Neural cell (in vitro differentiated cells): ENCODE measurements at regions not wholly inside any gene's neighbourhood (a gene's known extent, or its start where the extent isn't known, plus 50 kb on each side); places are given as distances from the start of the nearest gene placed in this dataset.

Experiments
- H2AFZ ChIP-seq: fragments of 200-600, 300-800 bp; sonication (generic), shearing (Covaris generic); 2 replicates; pipeline ENCODE4 v1.6.0; 2014; ENCODE audit warnings: low read depth, mild to moderate bottlenecking, antibody characterized with exemption, low read length, moderate library complexity
- H3F3A ChIP-seq: fragments of 200-600 bp; shearing (Covaris generic); 2 replicates; pipeline ENCODE4 v1.6.1; 2016; ENCODE audit warnings: mild to moderate bottlenecking, moderate library complexity, mixed read lengths, antibody characterized with exemption, low read length; ENCODE audit not compliant: insufficient read depth, poor library complexity, severe bottlenecking
- H3K27ac ChIP-seq: fragments of 200-600, 300-800 bp; sonication (generic), shearing (Covaris generic); 2 replicates; pipeline ENCODE4 v1.5.1; 2014; ENCODE audit warnings: mild to moderate bottlenecking, low read length, moderate library complexity
- H3K27me3 ChIP-seq: fragments of 300-800, 200-600 bp; sonication (generic), shearing (Covaris generic); 2 replicates; pipeline ENCODE4 v1.6.0; 2014; ENCODE audit warnings: mild to moderate bottlenecking, low read depth, low read length, moderate library complexity; ENCODE audit not compliant: insufficient read depth
- H3K36me3 ChIP-seq: fragments of 300-800, 200-600 bp; sonication (generic), shearing (Covaris generic); 2 replicates; pipeline ENCODE4 v1.5.1; 2014; ENCODE audit warnings: mild to moderate bottlenecking, antibody characterized with exemption, low read length, moderate library complexity; ENCODE audit not compliant: insufficient read depth
- H3K4me2 ChIP-seq: fragments of 300-800, 200-600 bp; sonication (generic), shearing (Covaris generic); 2 replicates; pipeline ENCODE4 v1.6.0; 2014; ENCODE audit warnings: mild to moderate bottlenecking, low read length
- H3K4me3 ChIP-seq: fragments of 300-800, 200-600 bp; sonication (generic), shearing (Covaris generic); 2 replicates; pipeline ENCODE4 v1.5.1; 2014; ENCODE audit warnings: mild to moderate bottlenecking, low read length, moderate library complexity
- H3K79me2 ChIP-seq: fragments of 200-600 bp; shearing (Covaris generic); replicated peaks from 2 replicates; pipeline ENCODE4 v1.6.0; 2014; ENCODE audit warnings: mild to moderate bottlenecking, low read length, moderate library complexity; ENCODE audit not compliant: insufficient read depth
- H3K9ac ChIP-seq: fragments of 300-800, 200-600 bp; sonication (generic), shearing (Covaris generic); 2 replicates; pipeline ENCODE4 v1.6.1; 2016; ENCODE audit warnings: mild to moderate bottlenecking, low read length, mixed read lengths
- H3K9me2 ChIP-seq: fragments of 200-600 bp; shearing (Covaris generic); 2 replicates; pipeline ENCODE4 v1.6.1; 2016; ENCODE audit warnings: mild to moderate bottlenecking, low read length, mixed read lengths; ENCODE audit not compliant: insufficient read depth
- H3K9me3 ChIP-seq: fragments of 200-600, 300-800 bp; sonication (generic), shearing (Covaris generic); 2 replicates; pipeline ENCODE4 v1.6.1; 2016; ENCODE audit warnings: mild to moderate bottlenecking, mixed run types, low read length, moderate library complexity, mixed read lengths
- H4K20me1 ChIP-seq: fragments of 200-600 bp; shearing (Covaris generic); 2 replicates; pipeline ENCODE4 v1.6.1; 2016; ENCODE audit warnings: mild to moderate bottlenecking, mixed run types; ENCODE audit not compliant: insufficient read depth
- CTCF ChIP-seq: fragments of 450-650 bp; IDR thresholded peaks from 2 replicates; pipeline ENCODE4 v1.5.1; 2014; ENCODE audit warnings: antibody characterized with exemption, mild to moderate bottlenecking, moderate library complexity; ENCODE audit not compliant: poor library complexity, severe bottlenecking
- EP300 ChIP-seq: fragments of 450-650 bp; conservative IDR thresholded peaks from 2 replicates; pipeline ENCODE4 v1.6.1; 2014; ENCODE audit warnings: antibody characterized with exemption, mild to moderate bottlenecking, moderate library complexity; ENCODE audit not compliant: poor library complexity, severe bottlenecking
- EZH2 ChIP-seq: fragments of 200-600, 300-800 bp; shearing (Covaris generic), sonication (generic); IDR thresholded peaks from 2 replicates; pipeline ENCODE4 v1.6.1; 2014; ENCODE audit warnings: antibody characterized with exemption, low read length, borderline replicate concordance, mild to moderate bottlenecking; ENCODE audit not compliant: insufficient read depth, poor library complexity, severe bottlenecking
- MXI1 ChIP-seq: fragments of 450-650 bp; conservative IDR thresholded peaks from 2 replicates; pipeline ENCODE4 v1.6.1; 2014; ENCODE audit warnings: antibody characterized with exemption, mild to moderate bottlenecking; ENCODE audit not compliant: poor library complexity, severe bottlenecking
- POLR2AphosphoS5 ChIP-seq: IDR thresholded peaks from 2 replicates; pipeline ENCODE4 v1.6.1; 2012
- RAD21 ChIP-seq: fragments of 450-650 bp; conservative IDR thresholded peaks from 2 replicates; pipeline ENCODE4 v1.6.1; 2014; ENCODE audit warnings: antibody characterized with exemption, mild to moderate bottlenecking, moderate library complexity
- REST ChIP-seq: IDR thresholded peaks from 2 replicates; pipeline ENCODE4 v1.6.1; 2012; ENCODE audit warnings: borderline replicate concordance
- SMC3 ChIP-seq: fragments of 450-650 bp; conservative IDR thresholded peaks from 2 replicates; pipeline ENCODE4 v1.6.1; 2014; ENCODE audit warnings: antibody characterized with exemption, mild to moderate bottlenecking, moderate library complexity; ENCODE audit not compliant: poor library complexity
- TAF1 ChIP-seq: IDR thresholded peaks from 2 replicates; pipeline ENCODE4 v1.6.1; 2012; ENCODE audit warnings: low read depth

- Histone ChIP-seq H3K9ac (no peak overlapping the region), H3K36me3 (no peaks in the 10 kb centered on the region), H2AFZ (no peak overlapping the region), H4K20me1 (no peaks in the 10 kb centered on the region), H3K9me3 (no peaks in the 10 kb centered on the region), H3F3A (no peaks in the 10 kb centered on the region), H3K4me2 (no peak overlapping the region), H3K27me3 (no peaks in the 10 kb centered on the region), H3K79me2 (no peaks in the 10 kb centered on the region), H3K4me3 (no peak overlapping the region), H3K27ac (no peak overlapping the region), H3K9me2 (no peaks in the 10 kb centered on the region)
- no peak for TF ChIP-seq EP300
- TF ChIP-seq SMC3 = no peak
- TF ChIP-seq MXI1 = no peak
- no peak for TF ChIP-seq REST
- no peak for TF ChIP-seq CTCF
- TF ChIP-seq TAF1 = no peak
- no peak for TF ChIP-seq POLR2AphosphoS5
- TF ChIP-seq RAD21 = no peak
- TF ChIP-seq EZH2 = no peak
Observed at GRCh38 chr13:34360702-34361101, 542.8 kb downstream of the RFC3 start.

GRCh38 chr13:34361560-34361959 is 543.6 kb downstream of the RFC3 start:
- Histone ChIP-seq H3K4me2 (no peak overlapping the region), H3K27ac (no peak overlapping the region), H3K9ac (no peak overlapping the region), H4K20me1 (no peaks in the 10 kb centered on the region), H3K4me3 (no peak overlapping the region), H3K36me3 (no peaks in the 10 kb centered on the region), H3K9me3 (no peaks in the 10 kb centered on the region), H3K79me2 (no peaks in the 10 kb centered on the region), H3F3A (no peaks in the 10 kb centered on the region), H3K9me2 (no peaks in the 10 kb centered on the region), H3K27me3 (no peaks in the 10 kb centered on the region), H2AFZ (no peak overlapping the region)
- no peak for TF ChIP-seq MXI1
- TF ChIP-seq REST = no peak
- TF ChIP-seq RAD21 = no peak
- TF ChIP-seq CTCF = no peak
- TF ChIP-seq TAF1 = no peak
- TF ChIP-seq POLR2AphosphoS5 = no peak
- no peak for TF ChIP-seq SMC3
